GM19351 (cell line): ENCODE measurements at regions not wholly inside any gene's neighbourhood (a gene's known extent, or its start where the extent isn't known, plus 50 kb on each side); places are given as distances from the start of the nearest gene placed in this dataset.
"Not testable (repeated sequence)": the region's sequence is repeated elsewhere in the genome, so short reads cannot be mapped to it uniquely, and the experiment has no call there.

Source experiments
- ATAC-seq: cut with Tn5 transposase; IDR thresholded peaks from one replicate; pipeline ENCODE4 v1.9.1; 2021; ENCODE audit warnings: mild to moderate bottlenecking, moderate library complexity; ENCODE audit not compliant: unreplicated experiment

GRCh38 chr3:177382944-177383343, 185.7 kb upstream of the TBL1XR1 start:
- no peak for ATAC-seq

GRCh38 chr3:177385186-177385585, 187.9 kb upstream of the TBL1XR1 start:
- ATAC-seq = no peak

GRCh38 chr3:177385831-177386301, 188.6 kb upstream of the TBL1XR1 start:
- ATAC-seq = no peak

GRCh38 chr3:177388209-177388608, 190.9 kb upstream of the TBL1XR1 start:
- no peak for ATAC-seq

GRCh38 chr3:177394231-177395024, 197.1 kb upstream of the TBL1XR1 start:
- not testable (repeated sequence) for ATAC-seq

GRCh38 chr3:177396733-177397132, 199.5 kb upstream of the TBL1XR1 start:
- ATAC-seq = no peak

GRCh38 chr3:177401375-177401774, 204.1 kb upstream of the TBL1XR1 start:
- no peak for ATAC-seq

- no peak for ATAC-seq
Observed at GRCh38 chr3:177402533-177402932, 205.3 kb upstream of the TBL1XR1 start.

GRCh38 chr3:177405191-177405672, 207.9 kb upstream of the TBL1XR1 start:
- no peak for ATAC-seq

- ATAC-seq = no peak
Observed at GRCh38 chr3:177410730-177411129, 213.4 kb upstream of the TBL1XR1 start.

GRCh38 chr3:177411201-177411600, 213.9 kb upstream of the TBL1XR1 start:
- ATAC-seq = no peak

- not testable (repeated sequence) for ATAC-seq
Observed at GRCh38 chr3:177412677-177413170, 215.4 kb upstream of the TBL1XR1 start.

GRCh38 chr3:177414093-177414492, 216.8 kb upstream of the TBL1XR1 start:
- no peak for ATAC-seq

- ATAC-seq = no peak
Observed at GRCh38 chr3:177418787-177419186, 221.5 kb upstream of the TBL1XR1 start.

GRCh38 chr3:177419904-177420601, 222.8 kb upstream of the TBL1XR1 start:
- peak; percentile 66 for ATAC-seq

GRCh38 chr3:177420651-177421480, 223.6 kb upstream of the TBL1XR1 start:
- ATAC-seq = no peak

- no peak for ATAC-seq
Observed at GRCh38 chr3:177421481-177421785, 224.2 kb upstream of the TBL1XR1 start.

- no peak for ATAC-seq
Observed at GRCh38 chr3:177424521-177424920, 227.2 kb upstream of the TBL1XR1 start.

GRCh38 chr3:177425042-177425441, 227.8 kb upstream of the TBL1XR1 start:
- no peak for ATAC-seq

GRCh38 chr3:177426106-177426877, 229.0 kb upstream of the TBL1XR1 start:
- ATAC-seq = no peak
